HG03565 (cell line): ENCODE measurements at regions not wholly inside any gene's neighbourhood (a gene's known extent, or its start where the extent isn't known, plus 50 kb on each side); places are given as distances from the start of the nearest gene placed in this dataset.
"Not testable (repeated sequence)": the region's sequence is repeated elsewhere in the genome, so short reads cannot be mapped to it uniquely, and the experiment has no call there.

Experiments used
- ATAC-seq: cut with Tn5 transposase; IDR thresholded peaks from one replicate; pipeline ENCODE4 v1.9.1; 2021; ENCODE audit warnings: mild to moderate bottlenecking, moderate library complexity; ENCODE audit not compliant: unreplicated experiment

DNA sequence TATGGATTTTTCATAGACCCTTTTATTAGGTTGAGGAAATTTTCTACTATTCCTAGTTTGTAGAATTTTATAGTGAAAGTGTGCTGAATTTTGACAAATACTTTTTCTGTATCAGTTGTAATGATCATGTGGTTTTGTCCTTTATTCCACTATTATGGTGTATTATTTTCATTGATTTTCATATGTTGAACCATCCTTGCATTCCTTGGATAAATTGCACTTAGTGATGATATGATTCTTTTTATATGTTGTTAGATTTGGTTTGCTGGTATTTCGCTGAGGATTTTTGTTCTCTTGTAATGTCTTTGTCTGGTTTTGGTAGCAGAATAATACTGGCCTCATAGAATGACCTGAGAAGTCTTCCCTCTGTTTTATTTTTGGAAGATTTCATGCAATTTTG, 140.6 kb upstream of the CDK6 start:
- ATAC-seq: no peak

DNA sequence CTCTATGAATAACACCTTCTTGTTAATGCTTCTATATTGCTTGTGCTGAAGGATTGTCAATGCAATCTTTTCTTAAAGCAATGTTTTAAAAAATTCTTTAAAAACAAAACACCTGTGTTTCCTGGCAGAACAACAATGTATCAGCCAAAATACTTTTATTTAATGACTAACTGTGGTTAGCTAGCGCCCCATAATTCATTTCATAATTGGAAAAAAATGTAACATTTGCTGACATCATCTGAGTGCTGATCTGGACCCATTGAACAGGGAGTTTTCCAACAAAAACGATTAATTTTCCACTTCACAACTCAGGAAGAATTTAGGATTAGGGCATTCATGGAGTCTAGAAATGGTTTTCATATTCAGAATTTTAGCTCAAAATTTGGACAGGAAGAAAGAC, 137.6 kb upstream of the CDK6 start:
- no peak for ATAC-seq

DNA sequence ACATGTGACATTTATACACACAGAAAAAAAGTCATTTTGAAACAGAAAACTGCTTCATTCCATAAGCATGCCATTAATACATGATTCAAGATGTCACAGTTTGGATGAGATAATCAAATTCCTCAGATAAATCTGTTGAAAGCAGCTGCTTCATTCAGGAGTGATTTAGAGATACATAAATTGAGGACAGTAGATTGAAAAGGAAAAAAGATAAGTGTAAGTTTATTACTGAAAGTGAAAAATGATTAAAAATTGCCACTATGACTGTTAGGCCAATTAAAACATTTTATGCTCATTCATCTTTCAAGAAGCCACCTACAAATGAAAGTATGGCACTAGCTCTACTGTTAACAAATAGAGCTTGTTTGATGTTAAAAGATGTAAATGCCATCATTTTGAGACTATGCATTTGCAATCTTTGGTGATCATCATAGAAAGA, 136.9 kb upstream of the CDK6 start:
- ATAC-seq: no peak

DNA sequence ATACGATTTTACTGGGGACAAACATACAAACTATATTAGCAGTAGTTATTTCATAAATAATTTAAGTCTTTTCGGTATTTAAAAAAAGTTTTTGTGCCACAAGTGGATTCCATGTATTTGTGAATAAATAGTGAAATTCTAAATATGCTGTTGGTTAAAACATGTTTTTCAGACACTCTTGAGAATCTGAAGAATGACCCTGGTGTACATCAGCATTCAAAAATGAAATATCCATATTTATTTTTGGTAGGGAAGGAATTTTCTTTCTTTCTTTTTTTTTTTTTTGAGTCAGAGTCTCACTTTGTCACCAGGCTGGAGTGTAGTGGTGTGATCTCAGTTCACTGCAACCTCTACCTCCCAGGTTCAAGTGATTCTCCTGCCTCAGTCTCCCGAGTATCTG, 136.1 kb upstream of the CDK6 start:
- no peak for ATAC-seq

GRCh38 chr7:92969061-92969460, 132.7 kb upstream of the CDK6 start:
- no peak for ATAC-seq

- ATAC-seq: peak; percentile 86
Measured at GRCh38 chr7:92968502-92968901, 132.1 kb upstream of the CDK6 start.

GRCh38 chr7:92967238-92967637, 130.9 kb upstream of the CDK6 start:
- no peak for ATAC-seq

GRCh38 chr7:92964141-92964540, 127.8 kb upstream of the CDK6 start:
- ATAC-seq: no peak

- ATAC-seq: no peak
Measured at GRCh38 chr7:92963566-92963965, 127.2 kb upstream of the CDK6 start.

DNA sequence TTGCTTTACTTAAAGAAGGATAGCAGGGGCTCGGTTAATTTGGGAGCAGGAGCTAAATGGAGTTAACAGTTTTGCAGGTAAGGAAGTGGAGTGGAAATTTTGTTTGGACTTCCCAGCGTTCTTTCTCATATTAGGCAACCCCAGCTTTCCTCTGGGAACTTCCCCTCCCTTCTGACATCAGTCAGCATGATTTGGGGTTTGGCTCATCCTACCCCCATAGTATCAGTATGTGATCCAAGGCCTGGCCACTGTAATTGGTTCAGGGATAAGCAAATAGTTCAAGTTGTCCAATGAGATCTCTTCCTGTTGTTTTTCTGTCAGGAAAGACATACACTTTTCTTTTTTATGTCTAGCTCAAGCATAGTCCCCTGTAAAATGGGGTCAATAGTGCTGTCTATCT, 125.6 kb upstream of the CDK6 start:
- ATAC-seq: no peak

- no peak for ATAC-seq
Measured at GRCh38 chr7:92956575-92956974, 120.2 kb upstream of the CDK6 start.

GRCh38 chr7:92955081-92955480, 118.7 kb upstream of the CDK6 start:
- no peak for ATAC-seq

DNA sequence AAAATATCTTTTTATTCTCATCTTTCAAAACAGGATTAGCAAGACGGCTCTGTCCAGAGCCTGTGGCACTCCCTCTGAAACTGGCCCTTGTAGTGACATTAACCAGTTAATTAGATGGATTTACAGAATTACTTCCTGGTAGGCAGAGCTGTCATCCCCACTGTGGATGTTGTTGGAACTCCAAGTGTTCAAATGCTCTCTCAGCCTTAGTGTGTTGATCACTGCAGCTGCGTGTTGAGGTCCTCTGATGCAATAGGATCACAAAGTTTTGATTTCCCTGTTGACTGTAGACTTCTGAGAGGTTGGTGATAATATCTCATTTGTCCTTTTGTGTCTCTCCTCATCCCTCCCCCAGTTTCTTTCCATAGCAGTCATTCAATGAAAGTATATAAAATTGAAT, 117.3 kb upstream of the CDK6 start:
- ATAC-seq: no peak

GRCh38 chr7:92949748-92950147, 113.4 kb upstream of the CDK6 start:
- ATAC-seq: no peak

GRCh38 chr7:92945840-92946239, 109.5 kb upstream of the CDK6 start:
- no peak for ATAC-seq

DNA sequence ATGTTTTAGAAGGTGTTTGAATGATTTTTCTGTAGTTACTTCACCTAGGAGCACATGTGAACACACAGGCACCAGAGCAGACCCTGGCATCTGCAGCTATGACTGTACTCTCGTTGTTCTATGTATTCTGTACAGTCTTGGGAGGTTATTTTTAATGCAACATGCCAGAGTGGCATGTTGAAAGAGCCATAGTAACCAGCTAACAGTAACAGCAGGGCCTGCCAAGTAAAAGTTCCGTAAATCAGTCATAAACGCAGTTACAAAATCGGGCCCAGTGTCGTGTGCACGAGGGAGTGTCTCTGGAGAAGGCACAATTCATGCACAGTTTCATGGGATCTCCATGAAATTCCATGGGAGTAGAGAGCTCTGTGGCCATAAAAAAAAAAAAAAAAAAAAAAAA, 108.3 kb upstream of the CDK6 start:
- ATAC-seq: no peak

GRCh38 chr7:92942706-92943105, 106.3 kb upstream of the CDK6 start:
- not testable (repeated sequence) for ATAC-seq

DNA sequence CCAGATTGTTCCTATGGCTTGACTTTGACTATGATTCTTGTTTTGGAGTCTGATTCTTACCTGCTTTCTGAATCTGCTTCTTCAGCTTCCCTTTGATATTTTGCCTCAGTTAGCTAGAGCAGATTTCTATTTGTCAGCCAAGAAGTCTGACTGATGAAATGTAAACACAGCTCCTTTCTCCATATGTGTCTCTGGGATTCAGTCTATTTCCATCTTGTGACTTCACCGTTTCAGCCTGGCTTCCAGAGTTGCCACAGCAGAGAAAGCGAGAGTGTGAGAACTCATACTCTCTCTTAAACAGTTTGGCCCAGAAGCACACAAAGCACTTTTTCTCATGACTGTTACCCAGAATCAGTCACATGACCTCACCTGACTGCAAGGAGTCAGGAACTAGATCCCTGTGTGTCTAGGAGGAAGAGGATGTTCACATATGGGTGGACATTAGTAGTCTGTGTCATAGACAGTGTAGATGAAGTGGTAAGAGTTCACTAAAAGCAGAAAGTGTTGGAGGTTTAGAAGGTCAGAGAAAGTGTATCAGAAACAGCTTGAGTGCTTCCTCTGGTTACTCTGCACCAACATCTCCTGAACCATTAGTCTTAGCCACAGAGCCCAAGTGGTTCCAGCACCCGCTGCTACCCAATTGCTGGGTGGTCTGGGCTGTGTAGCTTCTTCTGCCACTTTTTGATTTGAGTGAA, 103.4 kb upstream of the CDK6 start:
- no peak for ATAC-seq

DNA sequence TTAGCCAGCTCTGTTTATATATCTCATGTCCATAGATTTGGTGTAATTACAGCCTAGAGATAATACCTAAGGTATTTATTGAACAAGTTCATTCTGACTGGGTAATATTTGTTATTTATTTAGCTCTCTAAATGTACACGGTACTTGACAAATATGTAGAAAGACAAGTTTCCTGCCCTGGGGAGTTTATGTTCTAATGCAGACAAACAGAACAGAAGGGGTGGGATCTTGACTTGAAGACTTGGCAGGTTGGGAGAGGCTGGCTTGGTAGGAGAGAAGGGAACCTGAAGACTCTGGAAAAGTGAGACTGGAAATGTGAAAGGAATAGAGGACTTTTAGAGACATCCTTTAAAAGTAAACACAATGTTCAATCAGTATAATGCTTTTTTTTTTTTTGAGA, 97.7 kb upstream of the CDK6 start:
- no peak for ATAC-seq

- ATAC-seq: no peak
Measured at GRCh38 chr7:92932450-92932849, 96.1 kb upstream of the CDK6 start.

- ATAC-seq: no peak
Measured at GRCh38 chr7:92930404-92930803, 94.0 kb upstream of the CDK6 start.

DNA sequence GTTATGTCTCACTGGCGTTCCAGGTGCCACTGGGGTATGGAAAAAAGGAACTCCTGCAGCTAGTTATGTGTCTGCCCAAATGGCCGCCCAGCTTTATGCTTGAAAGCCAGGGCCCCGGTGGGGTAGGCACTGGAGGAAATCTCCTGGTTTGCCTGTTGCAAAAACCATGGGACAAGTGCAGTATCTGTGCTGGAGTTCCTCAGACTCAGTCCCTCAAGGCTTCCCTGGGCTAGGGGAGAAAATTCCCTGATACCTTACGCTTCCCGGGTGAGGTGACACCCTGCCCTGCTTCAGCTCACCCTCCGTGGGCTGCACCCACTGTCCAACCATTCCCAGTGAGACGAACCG, 90.3 kb upstream of the CDK6 start:
- ATAC-seq: no peak

DNA sequence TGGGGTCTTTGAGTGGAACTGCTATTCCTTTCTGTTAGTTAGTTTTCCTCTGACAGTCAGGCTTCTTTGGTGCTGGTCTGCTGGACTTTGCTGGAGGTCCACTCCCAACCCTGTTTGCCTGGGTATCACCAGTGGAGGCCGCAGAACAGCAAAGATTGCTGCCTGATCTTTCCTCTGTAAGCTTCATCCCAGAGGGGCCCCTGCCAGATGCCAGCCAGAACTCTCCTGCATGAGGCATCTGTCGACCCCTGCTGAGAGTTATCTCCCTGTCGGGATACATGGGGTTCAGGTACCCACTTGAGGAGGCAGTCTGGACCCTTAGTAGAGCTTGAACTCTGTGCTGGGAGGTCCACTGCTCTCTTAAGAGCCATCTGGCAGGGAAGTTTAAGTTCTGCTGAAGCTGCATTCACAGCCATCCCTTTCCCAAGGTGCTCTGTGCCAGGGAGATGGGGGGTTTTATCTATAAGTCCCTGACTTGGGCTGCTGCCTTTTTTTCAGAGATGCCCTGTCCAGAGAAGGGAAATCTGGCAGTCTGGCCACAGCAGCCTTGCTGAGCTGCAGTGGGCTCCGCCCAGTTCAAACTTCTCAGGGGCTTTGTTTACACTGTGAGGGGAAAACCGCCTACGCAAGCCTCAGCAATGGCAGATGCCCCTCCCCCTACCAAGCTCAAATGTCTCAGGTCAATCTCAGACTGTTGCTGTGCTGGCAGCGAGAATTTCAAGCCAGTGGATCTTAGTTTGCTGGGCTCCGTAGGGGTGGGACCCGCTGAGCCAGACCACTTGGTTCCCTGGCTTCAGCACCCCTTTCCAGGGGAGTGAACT, 89.7 kb upstream of the CDK6 start:
- no peak for ATAC-seq
